G401 (cell line): ENCODE measurements at regions not wholly inside any gene's neighbourhood (a gene's known extent, or its start where the extent isn't known, plus 50 kb on each side); places are given as distances from the start of the nearest gene placed in this dataset.

ENCODE experiments used
- DNase-seq: peaks from one replicate; pipeline ENCODE4 v3.0.0-alpha.2; 2015; ENCODE audit warnings: low spot score
- in situ Hi-C: cut with HindIII; loops from 2 replicates; pipeline ENCODE4 v1.10.0; 2016; ENCODE audit warnings: low sequenced_read_pairs, mixed read lengths

DNA sequence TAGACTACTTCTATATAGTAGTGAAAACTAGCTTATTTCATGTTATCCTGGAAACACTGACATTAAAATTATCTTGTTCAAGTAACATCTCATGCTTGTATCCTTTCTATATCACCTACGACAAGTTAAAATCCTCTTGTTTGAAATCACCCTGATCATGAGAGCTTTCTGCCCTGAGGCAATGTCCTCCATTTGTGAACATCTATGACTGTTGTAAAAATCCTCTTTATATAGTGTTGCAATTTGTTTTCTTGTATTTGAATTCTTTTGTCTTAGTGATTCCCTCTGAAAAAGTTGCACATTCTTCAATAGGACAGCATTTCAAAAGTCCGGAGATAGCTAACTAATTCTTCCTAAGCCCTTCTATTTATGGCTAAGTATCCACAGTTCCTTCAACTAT, 480.3 kb downstream of the NSUN3 start:
- in situ Hi-C loops = no loop called here
- DNase-seq = no peak

DNA sequence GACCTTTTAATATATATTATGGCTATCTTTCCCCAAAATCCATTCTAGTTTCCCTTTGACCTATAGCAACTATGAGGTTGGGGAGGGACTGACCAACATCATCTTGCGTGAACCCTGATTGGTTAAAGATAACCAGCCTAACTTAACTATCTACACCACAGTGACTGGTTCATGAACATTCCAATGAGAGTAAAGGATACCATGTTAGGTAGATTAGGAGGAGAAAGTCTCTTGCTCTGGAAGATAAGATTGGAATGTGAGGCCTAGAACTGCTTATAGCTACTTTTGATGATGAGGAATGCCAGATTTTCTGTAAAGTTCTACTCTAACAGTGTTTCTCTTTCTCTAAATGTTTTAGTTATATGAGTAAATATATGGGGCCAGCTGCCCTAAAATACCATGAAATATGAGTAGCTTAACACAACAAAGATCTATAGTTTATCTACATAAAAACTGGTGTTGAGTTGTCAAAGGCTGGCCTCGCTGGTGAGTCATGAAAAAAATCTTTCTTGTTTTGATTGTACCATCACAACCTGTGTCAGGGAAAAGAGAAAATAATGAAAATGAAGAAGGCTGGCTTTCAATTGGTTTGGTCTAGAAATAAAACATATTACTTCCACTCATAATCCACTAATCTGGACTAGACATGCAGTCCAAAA, 481.4 kb downstream of the NSUN3 start:
- DNase-seq = no peak
- in situ Hi-C loops = no loop called here

DNA sequence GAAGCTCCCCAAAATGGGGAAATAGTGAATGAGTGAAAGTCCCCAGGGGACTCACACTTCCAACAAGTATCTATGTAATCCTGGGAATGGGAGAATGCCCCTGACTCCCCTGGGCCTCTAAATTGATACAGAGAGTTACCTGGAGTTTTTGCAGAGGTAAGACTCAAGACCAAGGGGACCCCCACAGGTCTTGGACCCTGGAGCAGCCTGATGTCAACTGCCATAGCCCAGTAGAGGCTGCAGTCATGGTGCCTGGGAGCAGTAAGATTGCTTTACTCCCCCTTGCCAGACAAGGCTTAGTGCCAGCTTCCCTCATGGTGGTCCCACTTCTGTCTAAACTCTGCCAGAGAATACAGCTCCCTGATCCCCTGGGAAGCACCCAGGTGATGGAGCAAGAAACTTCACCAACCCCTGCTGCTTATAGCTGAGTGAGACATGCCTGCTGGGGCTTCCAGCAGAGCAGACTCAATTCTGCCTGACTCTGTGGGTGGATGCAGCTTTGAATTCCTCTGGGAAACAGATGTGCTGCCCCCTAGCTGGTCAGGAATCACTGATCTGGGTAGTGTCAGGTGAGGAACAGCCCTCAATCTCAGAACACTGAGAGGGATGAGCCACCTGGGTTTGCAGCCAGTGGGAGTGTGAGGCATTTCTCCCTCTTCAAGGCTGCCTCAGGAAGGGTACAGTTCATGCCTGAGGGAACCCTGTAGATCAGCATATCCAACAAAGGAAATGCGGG, 485.9 kb downstream of the NSUN3 start:
- DNase-seq = no peak
- in situ Hi-C loops = no loop called here

DNA sequence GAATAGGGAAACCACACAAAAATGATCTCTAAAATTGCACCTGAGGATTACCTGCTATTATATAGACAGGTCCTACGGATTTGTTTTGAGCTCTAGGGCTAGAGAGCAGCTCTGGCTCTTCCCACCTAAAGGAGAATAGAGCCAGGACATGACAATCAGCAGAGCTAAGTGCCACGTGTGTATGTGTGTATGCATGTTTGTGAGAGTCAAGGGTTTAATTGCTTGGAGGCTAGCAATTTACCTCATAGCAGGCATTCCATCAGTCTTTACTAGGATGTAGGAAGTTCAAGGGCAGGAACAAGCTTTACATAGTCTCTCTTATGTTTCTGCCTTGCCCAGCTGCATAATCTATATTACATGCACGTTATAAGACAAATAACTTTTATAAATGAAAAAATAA, 498.2 kb downstream of the NSUN3 start:
- in situ Hi-C loops = no loop called here
- no peak for DNase-seq

DNA sequence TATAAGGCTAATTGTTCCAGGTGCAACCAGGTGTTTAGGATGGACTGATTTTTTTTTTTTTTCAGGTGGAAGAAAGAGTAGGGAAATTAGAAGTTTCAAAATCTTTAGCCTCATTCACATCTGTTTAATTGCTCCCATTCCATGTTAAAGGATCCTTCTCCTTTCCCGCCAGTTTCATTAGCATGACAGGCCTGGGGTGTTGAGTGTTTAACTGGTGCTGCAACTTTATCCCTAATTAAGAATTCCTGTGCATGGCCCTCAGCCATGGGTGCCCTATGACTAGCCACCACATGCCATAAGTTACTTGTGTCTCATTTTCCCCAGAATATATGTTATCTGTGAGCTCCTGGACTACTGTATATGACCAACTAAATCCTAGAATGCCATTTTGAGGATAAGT, 501.4 kb downstream of the NSUN3 start:
- DNase-seq = no peak
- in situ Hi-C loops = no loop called here

DNA sequence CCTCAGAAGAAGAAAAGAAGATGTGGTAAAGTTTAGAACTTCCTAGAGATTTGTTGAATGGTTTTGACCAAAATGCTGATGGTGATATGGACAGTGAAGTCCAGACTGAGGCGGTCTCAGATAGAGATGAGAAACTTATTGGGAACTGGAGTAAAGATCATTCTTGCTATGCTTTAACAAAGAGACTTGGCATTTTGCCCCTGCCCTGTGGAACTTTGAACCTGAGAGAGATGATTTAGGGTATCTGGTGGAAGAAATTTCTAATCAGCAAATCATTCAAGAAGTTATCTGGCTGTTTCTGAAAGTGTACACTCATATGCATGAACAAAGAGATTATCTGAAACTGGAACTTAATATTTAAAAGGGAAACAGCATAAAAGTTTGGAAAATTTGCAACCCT, 505.2 kb downstream of the NSUN3 start:
- no peak for DNase-seq
- in situ Hi-C loops = no loop called here

DNA sequence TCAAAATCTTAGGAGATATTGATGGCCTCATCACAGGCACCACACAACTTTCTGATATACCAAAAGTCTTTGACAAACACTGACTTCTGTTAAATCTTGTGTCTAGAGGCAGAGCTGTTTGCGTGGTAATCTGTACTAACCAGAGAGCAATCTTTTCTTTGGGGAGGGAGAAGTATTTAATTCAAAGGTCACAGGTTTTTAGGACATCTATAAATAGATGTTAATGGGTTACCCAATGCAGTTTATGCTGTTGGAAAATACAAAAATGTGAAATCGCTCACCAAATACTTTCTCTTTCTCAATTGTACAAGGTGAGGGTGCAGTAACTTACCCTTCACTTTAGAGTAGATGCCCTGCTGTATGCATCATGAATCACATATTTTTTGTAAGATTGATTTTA, 510.5 kb downstream of the NSUN3 start:
- in situ Hi-C loops = no loop called here
- DNase-seq = no peak

DNA sequence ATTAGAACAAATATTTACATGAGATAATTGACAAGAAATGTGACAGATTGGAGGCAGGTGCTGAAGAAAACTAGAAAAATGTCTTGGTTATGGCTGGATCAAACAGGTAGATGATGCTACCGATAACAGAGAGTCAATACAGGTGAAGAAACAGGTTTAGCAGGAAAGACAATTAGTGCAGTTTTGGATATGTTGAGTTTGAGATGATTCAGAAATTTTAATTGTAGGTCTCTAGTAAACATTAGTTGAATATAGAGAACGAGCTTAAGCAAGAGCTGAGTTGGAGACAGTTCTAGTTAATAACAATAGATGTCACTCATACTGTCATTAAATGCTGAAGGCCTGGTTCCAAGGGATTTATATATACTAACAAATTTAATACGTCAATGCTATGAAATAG, 524.4 kb downstream of the NSUN3 start:
- DNase-seq = no peak

DNA sequence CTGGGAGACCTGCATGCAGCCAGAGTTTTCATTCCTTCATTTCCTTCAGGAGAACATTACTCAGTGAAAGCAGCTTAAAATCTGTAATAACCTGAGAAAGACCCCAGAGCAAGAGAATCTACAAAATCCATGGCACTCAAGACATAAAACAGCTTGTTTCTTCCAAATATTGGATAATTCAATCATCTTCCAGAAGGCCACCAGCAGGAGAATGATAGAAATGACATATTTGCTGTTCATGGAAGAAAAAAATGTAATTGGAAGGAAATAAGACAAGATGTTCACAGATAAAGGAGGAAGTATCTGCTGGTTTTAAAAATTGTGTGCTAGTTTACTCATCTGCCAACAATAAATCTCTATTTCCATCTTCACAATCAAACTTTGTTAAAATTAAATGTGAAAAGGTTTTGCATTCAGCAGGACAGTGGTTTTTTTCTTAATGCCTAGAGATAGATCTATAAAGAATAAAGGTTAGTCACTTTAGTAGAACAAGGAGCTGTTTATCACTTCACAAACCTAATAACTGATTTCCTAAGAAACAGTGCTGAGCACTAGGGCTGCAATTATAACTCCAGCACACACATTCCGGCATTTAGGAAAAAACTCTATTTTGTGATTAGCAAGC, 530.8 kb downstream of the NSUN3 start:
- in situ Hi-C loops = no loop called here
- peak; percentile 91 for DNase-seq

More for the DNA sequence above, 524.4 kb downstream of the NSUN3 start:
- in situ Hi-C loops = no loop called here

DNA sequence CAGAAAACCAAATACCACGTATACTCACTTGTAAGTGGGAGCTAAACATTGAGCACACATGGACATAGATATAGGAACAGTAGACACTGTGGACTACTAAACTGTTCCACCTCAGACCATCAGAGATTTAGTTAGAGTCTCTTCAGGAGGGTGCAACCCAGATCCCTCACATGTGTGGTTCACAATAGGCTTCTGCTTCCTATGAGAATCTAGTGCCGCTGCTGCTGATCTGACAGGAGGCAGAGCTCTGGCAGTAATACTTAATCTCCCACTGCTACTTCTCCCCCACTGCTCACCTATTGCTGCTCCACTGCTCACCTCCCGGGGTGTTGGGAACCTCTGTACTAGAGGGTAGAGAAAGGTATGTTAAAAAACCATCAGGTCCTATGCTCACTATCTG, 533.3 kb downstream of the NSUN3 start:
- DNase-seq = peak; percentile 73
- in situ Hi-C loops = no loop called here

DNA sequence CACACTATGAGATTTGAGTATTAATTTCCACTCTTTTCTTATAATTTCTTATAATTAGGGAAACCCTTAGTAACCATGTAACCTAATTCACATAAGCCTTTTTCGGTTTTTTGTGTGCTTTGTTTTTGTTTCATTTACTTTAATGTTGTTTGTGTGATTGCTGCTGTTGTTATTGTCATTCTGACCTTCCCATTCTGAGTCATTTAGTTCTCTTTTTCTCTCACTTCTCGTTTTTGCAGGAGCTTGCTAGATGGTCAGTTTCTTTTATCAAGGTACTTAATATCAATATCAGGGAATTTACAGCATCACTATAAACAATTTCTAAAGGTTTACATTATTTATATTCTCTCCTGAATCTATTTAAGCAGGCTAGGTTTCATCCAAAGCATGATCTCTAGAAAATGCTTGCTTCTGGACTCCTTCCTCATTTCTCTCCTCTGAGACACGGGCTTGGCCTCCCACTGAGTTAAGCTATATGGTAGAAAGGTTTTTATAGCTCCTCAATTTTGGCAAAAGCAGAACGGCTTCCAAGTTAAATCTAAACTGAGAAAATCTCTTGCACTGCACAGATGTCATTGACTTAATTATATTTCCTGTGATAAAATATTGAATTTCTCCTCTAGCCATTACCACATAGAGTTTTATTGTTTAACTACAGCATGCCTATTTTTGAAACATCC, 534.2 kb downstream of the NSUN3 start:
- DNase-seq = no peak
- in situ Hi-C loops = no loop called here

DNA sequence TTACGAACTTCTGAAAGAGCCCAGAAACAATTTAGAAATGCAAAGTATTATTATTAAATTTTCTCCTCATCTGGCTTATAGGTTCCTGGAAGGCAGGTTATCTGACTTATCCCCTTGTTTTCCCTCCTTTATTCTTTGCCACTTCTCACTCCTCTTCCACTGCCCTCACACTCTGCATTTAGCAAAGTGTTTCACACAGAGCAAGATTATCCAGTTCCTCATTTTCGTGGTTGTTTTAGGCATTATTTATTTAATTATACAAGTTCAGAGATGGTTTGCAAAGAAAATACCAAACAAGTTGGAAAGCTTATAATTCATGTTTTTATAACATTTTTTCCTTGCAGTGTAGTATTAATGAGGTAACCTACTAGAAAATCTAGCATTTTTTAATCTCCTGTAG, 544.9 kb downstream of the NSUN3 start:
- no peak for DNase-seq
- in situ Hi-C loops = no loop called here

DNA sequence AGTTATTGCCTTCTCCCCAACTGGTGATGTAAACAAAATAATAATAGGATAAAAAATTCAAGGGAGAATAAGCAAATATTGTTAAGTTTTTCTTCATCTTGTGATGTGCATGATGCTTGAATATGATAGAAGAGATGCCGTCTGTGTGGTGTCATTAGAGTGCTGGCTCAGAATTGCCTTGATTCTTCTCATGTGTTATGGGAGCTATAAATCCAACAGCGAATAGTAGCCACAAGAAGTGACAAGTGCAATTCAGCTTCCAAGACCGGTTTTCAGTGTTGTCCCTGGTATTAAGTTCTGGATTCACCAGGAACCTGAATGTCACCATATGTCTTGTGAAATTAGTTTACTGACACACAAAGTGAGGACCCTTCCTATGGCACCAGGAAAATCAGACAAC, 547.0 kb downstream of the NSUN3 start:
- DNase-seq = no peak
- in situ Hi-C loops = no loop called here

DNA sequence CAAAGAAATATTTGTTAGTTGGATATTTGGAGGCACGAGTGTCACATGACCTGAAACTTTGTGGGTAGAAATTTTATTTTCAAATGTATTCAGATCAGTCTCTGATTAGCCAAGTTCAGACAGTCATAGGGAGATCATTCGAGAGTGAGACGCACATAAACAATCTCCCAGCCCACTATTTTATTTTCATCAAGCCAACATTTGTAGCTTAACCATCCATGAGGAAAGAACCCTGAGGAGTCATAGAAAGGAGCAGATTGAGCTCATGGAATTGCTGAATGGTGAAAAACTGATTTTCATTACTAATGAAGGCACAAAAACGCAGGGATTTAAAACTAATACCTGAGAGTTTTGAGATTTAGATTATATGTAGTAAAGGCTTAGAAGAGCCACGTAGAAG, 548.7 kb downstream of the NSUN3 start:
- DNase-seq = peak; percentile 57
- in situ Hi-C loops = no loop called here

DNA sequence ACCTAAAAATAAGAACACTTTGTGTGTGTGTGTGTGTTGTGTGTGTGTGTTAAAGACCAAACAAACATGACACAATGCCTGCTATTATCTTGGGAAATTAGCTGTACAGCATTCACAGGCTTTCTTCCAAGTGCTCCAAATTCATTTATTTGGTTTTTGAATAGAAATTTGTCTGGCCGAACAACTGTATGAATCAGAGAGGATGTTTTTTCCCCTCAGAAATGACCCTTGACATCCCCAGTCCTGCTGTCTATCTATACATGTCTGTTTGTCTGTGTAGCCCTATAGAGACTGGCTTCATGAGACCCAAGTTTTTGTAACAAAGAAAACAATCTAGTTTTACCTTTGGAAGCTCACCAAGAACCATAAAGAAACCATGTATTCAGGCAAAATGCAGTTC, 549.8 kb downstream of the NSUN3 start:
- in situ Hi-C loops = no loop called here
- peak; percentile 33 for DNase-seq

DNA sequence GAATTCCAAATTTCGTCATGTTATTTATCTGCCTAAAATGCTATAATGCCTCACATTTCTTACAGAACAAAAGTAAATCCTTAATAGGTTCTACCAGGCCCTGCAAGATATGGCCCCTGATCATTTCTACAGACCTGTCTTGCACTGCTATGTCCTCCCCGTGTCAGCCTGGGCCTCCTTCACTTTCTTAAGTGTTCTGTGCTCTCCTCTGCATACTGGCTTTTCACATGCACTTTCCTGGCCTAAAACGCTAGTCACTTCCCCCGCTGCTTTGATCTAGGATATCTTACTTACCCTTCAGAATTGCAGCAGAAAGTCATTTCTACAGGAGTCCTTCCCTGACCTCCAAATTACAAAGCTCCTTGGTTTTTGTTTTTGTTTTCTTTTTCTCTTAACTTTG, 551.3 kb downstream of the NSUN3 start:
- in situ Hi-C loops = no loop called here
- DNase-seq = no peak

DNA sequence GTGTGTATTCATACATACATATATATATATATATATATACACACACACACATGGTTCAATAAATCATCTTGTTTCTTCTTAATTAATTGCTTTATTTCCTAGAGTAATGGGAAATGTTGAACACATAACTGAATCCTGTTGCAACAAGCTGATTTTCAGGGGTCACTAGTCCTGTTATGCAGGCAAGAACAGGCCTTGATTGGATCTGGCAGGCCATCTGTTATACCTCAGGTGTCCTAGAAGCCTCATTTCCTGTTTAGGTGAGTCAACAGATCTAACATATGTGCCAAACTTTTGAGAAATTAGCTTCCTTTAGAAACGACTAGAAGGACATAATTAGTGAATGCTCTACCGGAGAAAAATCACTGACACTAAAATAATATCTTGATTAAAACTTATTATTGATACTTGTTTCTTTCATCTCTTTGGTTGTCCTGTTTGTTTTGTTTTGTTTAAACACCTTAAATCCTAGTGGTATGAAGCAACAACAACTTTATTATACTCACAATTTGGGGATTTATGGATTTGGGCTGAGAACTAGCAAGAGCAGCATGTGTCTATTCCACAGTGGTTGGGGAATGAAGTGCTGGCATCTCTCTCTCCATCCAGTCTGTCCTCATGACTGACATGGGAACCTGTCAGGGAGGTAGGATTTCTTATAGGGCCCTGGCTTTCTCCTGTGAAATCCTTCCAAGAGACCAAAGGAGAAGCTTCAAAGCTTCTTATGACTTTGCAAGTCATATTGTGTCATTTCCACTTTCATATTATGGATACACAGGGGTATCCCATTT, 552.6 kb downstream of the NSUN3 start:
- peak; percentile 99 for DNase-seq
- in situ Hi-C loops = no loop called here

DNA sequence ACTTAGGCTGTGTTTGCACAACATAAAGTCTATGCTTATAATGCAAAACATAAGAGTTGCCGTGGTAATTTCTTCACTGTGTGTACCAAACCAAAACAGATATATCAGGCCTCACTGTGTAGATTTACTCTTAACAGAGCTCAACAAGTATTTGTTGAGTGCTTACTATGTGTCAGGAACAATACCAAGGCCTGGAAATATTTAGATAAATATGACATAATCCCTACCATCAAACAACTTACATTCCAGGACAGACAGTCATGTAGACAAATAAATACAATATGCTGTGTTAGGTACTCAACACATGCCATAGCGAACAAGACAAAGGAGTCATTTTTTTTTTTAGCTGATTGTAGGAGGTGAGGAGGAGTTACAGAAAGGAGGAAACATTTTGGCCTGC, 554.0 kb downstream of the NSUN3 start:
- no peak for DNase-seq
- in situ Hi-C loops = no loop called here

DNA sequence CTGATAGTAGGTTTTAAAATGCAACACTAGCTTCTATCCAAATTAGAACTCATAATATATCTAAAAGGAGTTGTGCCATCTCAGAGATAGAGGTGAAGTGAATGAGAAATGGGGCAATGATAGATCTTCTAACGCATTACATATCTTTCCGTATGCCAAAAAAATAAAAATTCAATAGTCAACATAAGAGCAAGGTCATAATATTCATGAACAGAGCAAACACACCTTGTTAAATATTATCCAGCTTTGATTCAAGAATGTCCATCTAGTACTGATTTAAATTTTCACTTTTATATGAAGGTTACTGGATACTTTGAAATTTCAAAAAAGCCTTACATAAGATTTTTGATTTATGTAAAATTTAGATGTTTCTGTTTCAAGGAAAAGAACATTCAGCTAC, 554.5 kb downstream of the NSUN3 start:
- no peak for DNase-seq
- in situ Hi-C loops = no loop called here
